ENCODE measurements at regions not wholly inside any gene's neighbourhood (a gene's known extent, or its start where the extent isn't known, plus 50 kb on each side); places are given as distances from the start of the nearest gene placed in this dataset.

- no peak overlapping the region for H3K18ac ChIP-seq (ENCODE audit: insufficient read length, low read depth, low read length)
- no peaks in the 10 kb centered on the region for H3K27me3 Mint-ChIP-seq (ENCODE audit: low read depth)
Observed at GRCh38 chr21:35968564-35968963, 91.8 kb downstream of the SETD4 start.

More at GRCh38 chr21:35968564-35968963, 91.8 kb downstream of the SETD4 start:
- Histone ChIP-seq H3K9ac (ENCODE audit: extremely low read depth, insufficient read length, low read length) (no peak overlapping the region), H3K23me2 (ENCODE audit: insufficient read length, low read depth, low read length, poor library complexity, severe bottlenecking) (no peaks in the 10 kb centered on the region), H3K27me3 (ENCODE audit: insufficient read depth, low read length) (no peaks in the 10 kb centered on the region), H3K4ac (ENCODE audit: low read depth, low read length) (no peak overlapping the region), H3K56ac (ENCODE audit: insufficient read length, low read depth, low read length) (no peak overlapping the region), H3K4me1 (ENCODE audit: insufficient read depth, low read length) (no peaks in the 10 kb centered on the region), H3K9me3 (ENCODE audit: control insufficient read depth, low read depth, low read length) (no peaks in the 10 kb centered on the region), H3K14ac (ENCODE audit: insufficient read depth, low read length) (no peak overlapping the region), H2AFZ (ENCODE audit: low read length) (no peak overlapping the region), H2AK5ac (ENCODE audit: insufficient read length, low read length) (no peak overlapping the region), H4K8ac (replicated peaks; ENCODE audit: insufficient read length, low read depth, low read length) (no peak overlapping the region), H3K23ac (ENCODE audit: insufficient read length, low read depth, low read length) (no peak overlapping the region), H3K79me1 (ENCODE audit: insufficient read depth, low read depth, low read length, poor library complexity, severe bottlenecking) (no peaks in the 10 kb centered on the region), H4K20me1 (ENCODE audit: control insufficient read depth, insufficient read depth, insufficient read length) (no peaks in the 10 kb centered on the region), H4K91ac (ENCODE audit: insufficient read length, low read depth, low read length) (no peak overlapping the region), H2BK120ac (ENCODE audit: low read depth, low read length, poor library complexity, severe bottlenecking) (no peak overlapping the region), H2BK12ac (ENCODE audit: insufficient read length, low read depth, low read length) (no peak overlapping the region), H2BK15ac (ENCODE audit: low read depth, low read length) (no peak overlapping the region), H3K4me2 (ENCODE audit: insufficient read depth, insufficient read length, low read length) (no peak overlapping the region), H3K79me2 (ENCODE audit: insufficient read depth, low read length) (no peaks in the 10 kb centered on the region), H2BK5ac (ENCODE audit: insufficient read length, low read length) (no peak overlapping the region), H3T11ph (ENCODE audit: low read length) (no peak overlapping the region), H4K5ac (ENCODE audit: insufficient read length, low read depth, low read length) (no peak overlapping the region), H2BK20ac (ENCODE audit: low read depth, low read length, poor library complexity, severe bottlenecking) (no peak overlapping the region), H3K27ac (ENCODE audit: insufficient read length, low read depth, low read length) (no peak overlapping the region)
- WGBS (ENCODE audit: extremely low coverage, insufficient read length, low lambda C conversion rate): no CpG with 5 or more reads among the region's 3 CpGs
- H3K9me3 Mint-ChIP-seq: no peaks in the 10 kb centered on the region; a peak in 1 of 5 replicates
- DNase-seq: no peak
- no peak for TF ChIP-seq CTCF (conservative IDR thresholded peaks at IDR 0.05)
- no peak overlapping the region for H3K4me3 Mint-ChIP-seq
- no peaks in the 10 kb centered on the region for H3K36me3 Mint-ChIP-seq (ENCODE audit: insufficient read depth in 1 of 3, low read depth in 3 of 3)
- H3K27ac Mint-ChIP-seq: no peak overlapping the region
- no peaks in the 10 kb centered on the region for H3K4me1 Mint-ChIP-seq

Data from H9 (cell line).